ENCODE measurements at regions not wholly inside any gene's neighbourhood (a gene's known extent, or its start where the extent isn't known, plus 50 kb on each side); places are given as distances from the start of the nearest gene placed in this dataset.

GRCh38 chr18:4582431-4583335 is 127.6 kb upstream of the DLGAP1 start:
- H3K27ac ChIP-seq = no peak overlapping the region
- H3K4me1 ChIP-seq = no peaks in the 10 kb centered on the region
- no peak for TF ChIP-seq POLR2A (IDR thresholded peaks at IDR 0.05)
- no peak for TF ChIP-seq EP300 (IDR thresholded peaks at IDR 0.05)
- TF ChIP-seq CTCF (IDR thresholded peaks at IDR 0.05) = no peak
- no peak for TF ChIP-seq POLR2AphosphoS5 (IDR thresholded peaks at IDR 0.05)
- H3K36me3 ChIP-seq = no peaks in the 10 kb centered on the region
- no peaks in the 10 kb centered on the region for H3K27me3 ChIP-seq
- 63 to 77% methylated on average over 3 of the region's 3 CpGs for WGBS, 2 donors
- intact Hi-C loops (cut with DNase I) = no loop called here
- peaks cover 2 to 7% (median 3%) of the 10 kb centered on the region in 4 donors for H3K9me3 ChIP-seq
- no peak for DNase-seq
- no peak overlapping the region for H3K4me3 ChIP-seq

GRCh38 chr18:4581966-4582365 is 126.9 kb upstream of the DLGAP1 start:
- intact Hi-C loops (cut with DNase I) = no loop called here
- DNase-seq = no peak
- Histone ChIP-seq H3K4me3 (no peak overlapping the region), H3K9me3 (peaks cover 3 to 9% (median 6%) of the 10 kb centered on the region in 4 donors), H3K27me3 (no peaks in the 10 kb centered on the region), H3K36me3 (no peaks in the 10 kb centered on the region), H3K4me1 (no peaks in the 10 kb centered on the region), H3K27ac (no peak overlapping the region)
- 73 to 78% methylated on average over 2 of the region's 2 CpGs for WGBS, 2 donors
- TF ChIP-seq POLR2A (IDR thresholded peaks at IDR 0.05) (no peak), POLR2AphosphoS5 (IDR thresholded peaks at IDR 0.05) (no peak), CTCF (IDR thresholded peaks at IDR 0.05) (no peak), EP300 (IDR thresholded peaks at IDR 0.05) (no peak)

GRCh38 chr18:4578449-4578848 is 123.3 kb upstream of the DLGAP1 start:
- intact Hi-C loops (cut with DNase I) = no loop called here
- H3K4me1 ChIP-seq = no peaks in the 10 kb centered on the region
- no peaks in the 10 kb centered on the region for H3K27me3 ChIP-seq

GRCh38 chr18:4573735-4574134 is 118.6 kb upstream of the DLGAP1 start:
- no peak overlapping the region for H3K27ac ChIP-seq
- DNase-seq = no peak
- intact Hi-C loops (cut with DNase I) = no loop called here
- no peaks in the 10 kb centered on the region for H3K4me1 ChIP-seq
- peaks cover 3 to 14% (median 9%) of the 10 kb centered on the region in 4 donors for H3K9me3 ChIP-seq
- H3K4me3 ChIP-seq = no peak overlapping the region
- no peaks in the 10 kb centered on the region for H3K36me3 ChIP-seq
- 49 to 84% methylated on average over 3 of the region's 3 CpGs for WGBS, 2 donors
- no peaks in the 10 kb centered on the region for H3K27me3 ChIP-seq
- TF ChIP-seq CTCF (IDR thresholded peaks at IDR 0.05) (no peak), EP300 (IDR thresholded peaks at IDR 0.05) (no peak), POLR2A (IDR thresholded peaks at IDR 0.05) (no peak), POLR2AphosphoS5 (IDR thresholded peaks at IDR 0.05) (no peak)

More at GRCh38 chr18:4578449-4578848, 123.3 kb upstream of the DLGAP1 start:
- WGBS, 2 donors = 83 to 84% methylated on average over 5 of the region's 5 CpGs
- H3K9me3 ChIP-seq = peaks cover 3 to 14% (median 9%) of the 10 kb centered on the region in 4 donors
- DNase-seq = no peak
- TF ChIP-seq CTCF (IDR thresholded peaks at IDR 0.05) = no peak
- no peak overlapping the region for H3K4me3 ChIP-seq
- H3K27ac ChIP-seq = no peak overlapping the region
- H3K36me3 ChIP-seq = no peaks in the 10 kb centered on the region
